Activated CD4-positive, alpha-beta T cell treated with anti-CD3 and anti-CD28 coated beads for 36 hours (primary cell): ENCODE measurements at regions not wholly inside any gene's neighbourhood (a gene's known extent, or its start where the extent isn't known, plus 50 kb on each side); places are given as distances from the start of the nearest gene placed in this dataset.
"Not testable (repeated sequence)": the region's sequence is repeated elsewhere in the genome, so short reads cannot be mapped to it uniquely, and the experiment has no call there.

Source experiments
- ATAC-seq: fragments of 200-7000 bp; cut with Tn5 transposase; one replicate; pipeline ENCODE4 v1.10.0; 2021; ENCODE audit warnings: mild to moderate bottlenecking, moderate library complexity
- CTCF ChIA-PET: fragments of 350-600 bp; sonication (Branson Sonifier 250); formaldehyde crosslinking; loops from one replicate; lab custom pipeline; 2021; ENCODE audit warnings: antibody characterized with exemption; lab: Charles Lee
- POLR2A ChIA-PET: fragments of 350-600 bp; sonication (Branson Sonifier 250); formaldehyde crosslinking; loops from one replicate; lab custom pipeline; 2021; ENCODE audit warnings: antibody characterized with exemption, inconsistent platforms; lab: Charles Lee
- DNase-seq: peaks from one replicate; pipeline ENCODE4 v3.0.0-alpha.2; 2020
- H3K27ac Mint-ChIP-seq: one replicate; pipeline ENCODE4 v1.8.0; 2021; ENCODE audit warnings: mixed read lengths
- H3K27me3 Mint-ChIP-seq: one replicate; pipeline ENCODE4 v1.8.0; 2021; ENCODE audit warnings: mixed read lengths
- H3K36me3 Mint-ChIP-seq: one replicate; pipeline ENCODE4 v1.8.0; 2021; ENCODE audit warnings: low read depth, mixed read lengths
- H3K4me1 Mint-ChIP-seq: one replicate; pipeline ENCODE4 v1.8.0; 2021; ENCODE audit warnings: mixed read lengths
- H3K4me3 Mint-ChIP-seq: one replicate; pipeline ENCODE4 v1.8.0; 2021; ENCODE audit warnings: mild to moderate bottlenecking, moderate library complexity, mixed read lengths
- H3K9me3 Mint-ChIP-seq: one replicate; pipeline ENCODE4 v1.8.0; 2021; ENCODE audit warnings: low read depth, mixed read lengths
- intact Hi-C, 2 experiments: fragments of 100-400 bp; cut with DNase I in 1 of 2; cut with micrococcal nuclease in 1 of 2; formaldehyde crosslinking; loops; one replicate each; pipeline versions ENCODE4 v1.14.2 to v1.15.1; 2022 to 2024; cut with DNase I, micrococcal nuclease

GRCh38 chr7:113308399-113308798 lies 190.0 kb upstream of the SMIM30 start:
- Mint-ChIP-seq H3K36me3 (no peaks in the 10 kb centered on the region), H3K4me3 (no peak overlapping the region), H3K9me3 (peaks cover 4% of the 10 kb centered on the region), H3K4me1 (no peaks in the 10 kb centered on the region), H3K27ac (no peak overlapping the region), H3K27me3 (peaks cover 4% of the 10 kb centered on the region)
- ATAC-seq (no peak), DNase-seq (no peak)
- intact Hi-C loops: no loop called here
- ChIA-PET POLR2A (no interaction called here), CTCF (interaction anchor here (0.7 kb wide), 2 partner anchors 1543 to 1566 kb away, joined by 3 read pairs; no protein-coding TSS in a partner anchor)

- H3K27me3 Mint-ChIP-seq: peaks cover 4% of the 10 kb centered on the region
- ATAC-seq: peak; percentile 53
- DNase-seq: no peak
- ChIA-PET POLR2A (no interaction called here), CTCF (no interaction called here)
- no peaks in the 10 kb centered on the region for H3K4me1 Mint-ChIP-seq
- intact Hi-C loops: no loop called here
- peaks cover 6% of the 10 kb centered on the region for H3K9me3 Mint-ChIP-seq
- no peaks in the 10 kb centered on the region for H3K36me3 Mint-ChIP-seq
- H3K27ac Mint-ChIP-seq: no peak overlapping the region
- no peak overlapping the region for H3K4me3 Mint-ChIP-seq
Observed at GRCh38 chr7:113307147-113307546, 188.8 kb upstream of the SMIM30 start.

GRCh38 chr7:113306302-113306701 lies 187.9 kb upstream of the SMIM30 start:
- Mint-ChIP-seq H3K4me1 (no peaks in the 10 kb centered on the region), H3K27ac (no peak overlapping the region), H3K9me3 (peaks cover 6% of the 10 kb centered on the region), H3K27me3 (peaks cover 4% of the 10 kb centered on the region), H3K4me3 (no peak overlapping the region), H3K36me3 (no peaks in the 10 kb centered on the region)
- ChIA-PET POLR2A (no interaction called here), CTCF (no interaction called here)
- intact Hi-C loops: no loop called here
- DNase-seq (no peak), ATAC-seq (no peak)

GRCh38 chr7:113304104-113304503 lies 185.8 kb upstream of the SMIM30 start:
- ATAC-seq: no peak
- DNase-seq: no peak
- peaks cover 6% of the 10 kb centered on the region for H3K9me3 Mint-ChIP-seq
- H3K27ac Mint-ChIP-seq: no peak overlapping the region
- H3K4me3 Mint-ChIP-seq: no peak overlapping the region
- H3K4me1 Mint-ChIP-seq: no peaks in the 10 kb centered on the region
- H3K27me3 Mint-ChIP-seq: no peaks in the 10 kb centered on the region
- intact Hi-C loops: no loop called here
- ChIA-PET POLR2A (no interaction called here), CTCF (no interaction called here)
- no peaks in the 10 kb centered on the region for H3K36me3 Mint-ChIP-seq

- H3K27ac Mint-ChIP-seq, H3K27me3 Mint-ChIP-seq, CTCF ChIA-PET, H3K9me3 Mint-ChIP-seq, POLR2A ChIA-PET, H3K4me3 Mint-ChIP-seq, intact Hi-C loops, DNase-seq, H3K4me1 Mint-ChIP-seq, H3K36me3 Mint-ChIP-seq, ATAC-seq: not testable (repeated sequence)
Observed at GRCh38 chr7:113303388-113303787, 185.0 kb upstream of the SMIM30 start.

- DNase-seq: no peak
- POLR2A ChIA-PET: no interaction called here
- intact Hi-C loops: no loop called here
- CTCF ChIA-PET: no interaction called here
- no peak for ATAC-seq
- no peak overlapping the region for H3K4me3 Mint-ChIP-seq
- H3K27ac Mint-ChIP-seq: no peak overlapping the region
- H3K9me3 Mint-ChIP-seq: peaks cover 4% of the 10 kb centered on the region
- no peaks in the 10 kb centered on the region for H3K36me3 Mint-ChIP-seq
- H3K27me3 Mint-ChIP-seq: no peaks in the 10 kb centered on the region
- H3K4me1 Mint-ChIP-seq: no peaks in the 10 kb centered on the region
Observed at GRCh38 chr7:113301983-113302382, 183.6 kb upstream of the SMIM30 start.

- H3K27ac Mint-ChIP-seq: no peak overlapping the region
- H3K27me3 Mint-ChIP-seq: no peaks in the 10 kb centered on the region
- no peak for ATAC-seq
- no peak for DNase-seq
- POLR2A ChIA-PET: no interaction called here
- H3K4me1 Mint-ChIP-seq: no peaks in the 10 kb centered on the region
- peaks cover 4% of the 10 kb centered on the region for H3K9me3 Mint-ChIP-seq
- intact Hi-C loops: no loop called here
- CTCF ChIA-PET: no interaction called here
- no peak overlapping the region for H3K4me3 Mint-ChIP-seq
- no peaks in the 10 kb centered on the region for H3K36me3 Mint-ChIP-seq
Observed at GRCh38 chr7:113301141-113301540, 182.8 kb upstream of the SMIM30 start.

GRCh38 chr7:113299748-113300147 lies 181.4 kb upstream of the SMIM30 start:
- intact Hi-C loops: no loop called here
- Mint-ChIP-seq H3K27me3 (no peaks in the 10 kb centered on the region), H3K4me1 (no peaks in the 10 kb centered on the region), H3K27ac (no peak overlapping the region), H3K4me3 (no peak overlapping the region), H3K36me3 (no peaks in the 10 kb centered on the region), H3K9me3 (peaks cover 4% of the 10 kb centered on the region)
- DNase-seq (no peak), ATAC-seq (no peak)
- ChIA-PET POLR2A (no interaction called here), CTCF (interaction anchor here (1.0 kb wide), 1 partner anchor 10 kb away, joined by 3 read pairs; no protein-coding TSS in a partner anchor)

- POLR2A ChIA-PET: no interaction called here
- Mint-ChIP-seq H3K27ac (no peak overlapping the region), H3K27me3 (no peaks in the 10 kb centered on the region), H3K9me3 (peaks cover 3% of the 10 kb centered on the region), H3K4me3 (no peak overlapping the region), H3K4me1 (no peaks in the 10 kb centered on the region), H3K36me3 (no peaks in the 10 kb centered on the region)
- DNase-seq: no peak
- CTCF ChIA-PET: no interaction called here
- intact Hi-C loops: no loop called here
- ATAC-seq: no peak
Observed at GRCh38 chr7:113298501-113298900, 180.1 kb upstream of the SMIM30 start.

GRCh38 chr7:113294750-113295149 lies 176.4 kb upstream of the SMIM30 start:
- POLR2A ChIA-PET: no interaction called here
- no peak overlapping the region for H3K27ac Mint-ChIP-seq

GRCh38 chr7:113292105-113292504 lies 173.8 kb upstream of the SMIM30 start:
- Mint-ChIP-seq H3K9me3 (no peaks in the 10 kb centered on the region), H3K27ac (no peak overlapping the region), H3K27me3 (no peaks in the 10 kb centered on the region), H3K4me3 (no peak overlapping the region), H3K4me1 (no peaks in the 10 kb centered on the region), H3K36me3 (no peaks in the 10 kb centered on the region)
- ChIA-PET CTCF (no interaction called here), POLR2A (no interaction called here)
- intact Hi-C loops: no loop called here
- ATAC-seq: no peak
- DNase-seq: no peak

More at GRCh38 chr7:113294750-113295149, 176.4 kb upstream of the SMIM30 start:
- H3K4me1 Mint-ChIP-seq: no peaks in the 10 kb centered on the region
- CTCF ChIA-PET: no interaction called here
- H3K9me3 Mint-ChIP-seq: no peaks in the 10 kb centered on the region
- H3K4me3 Mint-ChIP-seq: no peak overlapping the region
- intact Hi-C loops: no loop called here
- ATAC-seq (no peak), DNase-seq (no peak)
- H3K36me3 Mint-ChIP-seq: no peaks in the 10 kb centered on the region
- H3K27me3 Mint-ChIP-seq: no peaks in the 10 kb centered on the region

GRCh38 chr7:113291058-113291457 lies 172.7 kb upstream of the SMIM30 start:
- H3K27ac Mint-ChIP-seq: no peak overlapping the region
- CTCF ChIA-PET: no interaction called here
- H3K4me1 Mint-ChIP-seq: no peaks in the 10 kb centered on the region
- intact Hi-C loops: no loop called here
- no peaks in the 10 kb centered on the region for H3K9me3 Mint-ChIP-seq
- H3K27me3 Mint-ChIP-seq: no peaks in the 10 kb centered on the region
- POLR2A ChIA-PET: no interaction called here
- H3K4me3 Mint-ChIP-seq: no peak overlapping the region
- no peaks in the 10 kb centered on the region for H3K36me3 Mint-ChIP-seq
- ATAC-seq: no peak
- no peak for DNase-seq
